HCT116 (cell line): ENCODE measurements at regions not wholly inside any gene's neighbourhood (a gene's known extent, or its start where the extent isn't known, plus 50 kb on each side); places are given as distances from the start of the nearest gene placed in this dataset.
"Not testable (repeated sequence)": the region's sequence is repeated elsewhere in the genome, so short reads cannot be mapped to it uniquely, and the experiment has no call there.

Source experiments
- ATAC-seq: fragments of 200-7000 bp; cut with Tn5 transposase; 2 replicates; pipeline ENCODE4 v1.9.1; 2020; ENCODE audit warnings: mild to moderate bottlenecking, moderate library complexity
- BruUV-seq: library from RNA; stranded (reverse); fragments of 400-500 nt; replicated peaks from 2 replicates; lab custom pipeline; 2021; lab: Mats Ljungman, UMichigan
- CTCF ChIA-PET: fragments of 300-600 bp; sonication (Branson Sonifier 250); formaldehyde crosslinking; loops from one replicate; lab custom pipeline; 2021; ENCODE audit warnings: antibody characterized with exemption; lab: Charles Lee
- POLR2A ChIA-PET: fragments of 300-600, 350-600 bp; sonication (Branson Sonifier 250); formaldehyde crosslinking; loops from one replicate; lab custom pipeline; 2021; ENCODE audit warnings: antibody characterized with exemption; lab: Charles Lee
- RAD21 ChIA-PET, 2 experiments: fragments of 300-600 bp; sonication (Branson Sonifier 250); formaldehyde crosslinking; loops; one replicate each; lab custom pipeline; 2023; ENCODE audit warnings: low total read pairs in 2 of 2; ENCODE audit not compliant: uncharacterized antibody in 2 of 2, unreplicated experiment in 2 of 2, low non-redundant PET in 1 of 2; lab: Charles Lee
- DNase-seq: peaks from one replicate; pipeline ENCODE4 v3.0.0-alpha.2; 2010; ENCODE audit warnings: low read depth, low spot score
- H2AFZ ChIP-seq: fragments of 200-600 bp; shearing (Covaris generic), sonication (generic); 2 replicates; pipeline ENCODE4 v1.6.1; 2017; ENCODE audit warnings: low read depth, mixed run types, mixed read lengths, antibody characterized with exemption, low read length; ENCODE audit not compliant: poor library complexity, severe bottlenecking
- H3K27ac ChIP-seq: 2 replicates; pipeline ENCODE4 v1.5.1; 2012; ENCODE audit warnings: low read depth, low read length
- H3K27me3 ChIP-seq: fragments of 200-600 bp; sonication (generic); 2 replicates; pipeline ENCODE4 v1.6.1; 2016; ENCODE audit warnings: mixed run types, low read length, mixed read lengths; ENCODE audit not compliant: insufficient read depth
- H3K36me3 ChIP-seq, 2 experiments: fragments of 200-500 bp in 1 of 2; fragments of 200-600 bp in 1 of 2; sonication (Bioruptor generic) in 1 of 2; sonication (generic) in 1 of 2; 2 replicates each; pipeline versions ENCODE4 v1.5.1 to v1.6.1; 2014 to 2016; ENCODE audit warnings: low read length in 2 of 2, inconsistent platforms in 1 of 2, mixed read lengths in 1 of 2, mixed run types in 1 of 2; ENCODE audit not compliant: insufficient read depth in 2 of 2, control insufficient read depth in 1 of 2
- H3K4me1 ChIP-seq, 2 experiments: fragments of 200-600 bp in 1 of 2; sonication (generic) in 1 of 2; 2 replicates each; pipeline versions ENCODE4 v1.5.1 to v1.6.1; 2012 to 2017; ENCODE audit warnings: low read length in 2 of 2, inconsistent platforms in 1 of 2, mild to moderate bottlenecking in 1 of 2, mixed read lengths in 1 of 2, mixed run types in 1 of 2, moderate library complexity in 1 of 2; ENCODE audit not compliant: insufficient read depth in 2 of 2, control insufficient read depth in 1 of 2
- H3K4me2 ChIP-seq: fragments of 200-600 bp; sonication (generic); 2 replicates; pipeline ENCODE4 v1.6.1; 2017; ENCODE audit warnings: mixed run types, low read length, mixed read lengths
- H3K4me3 ChIP-seq, 2 experiments: fragments of 200-600 bp in 1 of 2; sonication (generic) in 1 of 2; replicated peaks in 1 of 2; 2 replicates each; pipeline ENCODE4 v1.5.1; 2011 to 2016; ENCODE audit warnings: low read length in 2 of 2, control low read depth in 1 of 2, low read depth in 1 of 2, mild to moderate bottlenecking in 1 of 2, mixed read lengths in 1 of 2, mixed run types in 1 of 2
- H3K79me2 ChIP-seq: fragments of 200-600 bp; sonication (generic); 2 replicates; pipeline ENCODE4 v1.6.1; 2017; ENCODE audit warnings: mild to moderate bottlenecking, mixed run types, low read length, moderate library complexity, mixed read lengths; ENCODE audit not compliant: insufficient read depth
- H3K9ac ChIP-seq: fragments of 200-600 bp; sonication (generic); 2 replicates; pipeline ENCODE4 v1.6.1; 2016; ENCODE audit warnings: low read length, mixed read lengths
- H3K9me2 ChIP-seq: fragments of 200-600 bp; sonication (generic), shearing (Covaris generic); 2 replicates; pipeline ENCODE4 v1.6.1; 2017; ENCODE audit warnings: mixed run types, mild to moderate bottlenecking, moderate library complexity; ENCODE audit not compliant: insufficient read depth
- H3K9me3 ChIP-seq, 2 experiments: fragments of 200-500 bp in 1 of 2; fragments of 200-600 bp in 1 of 2; sonication (Bioruptor generic) in 1 of 2; sonication (generic) in 1 of 2; 2 replicates each; pipeline ENCODE4 v1.6.1; 2014 to 2017; ENCODE audit warnings: low read length in 2 of 2, mixed read lengths in 2 of 2, inconsistent platforms in 1 of 2, low read depth in 1 of 2, mild to moderate bottlenecking in 1 of 2, mixed run types in 1 of 2, moderate library complexity in 1 of 2; ENCODE audit not compliant: control insufficient read depth in 1 of 2, insufficient read depth in 1 of 2
- H4K20me1 ChIP-seq: fragments of 200-600 bp; sonication (generic), shearing (Covaris generic); 2 replicates; pipeline ENCODE4 v1.6.1; 2017; ENCODE audit warnings: mixed run types, mild to moderate bottlenecking, moderate library complexity; ENCODE audit not compliant: insufficient read depth
- CTCF ChIP-seq, 3 experiments: fragments of 200-600 bp in 1 of 3; sonication (generic) in 1 of 3; IDR thresholded peaks in 2 of 3; conservative IDR thresholded peaks in 1 of 3; 2 replicates each; pipeline ENCODE4 v1.5.1; 2012 to 2017; ENCODE audit warnings: low read depth in 2 of 3, low read length in 2 of 3, antibody characterized with exemption in 1 of 3, borderline replicate concordance in 1 of 3, control low read depth in 1 of 3, mild to moderate bottlenecking in 1 of 3, mixed read lengths in 1 of 3, mixed run types in 1 of 3, moderate library complexity in 1 of 3; ENCODE audit not compliant: insufficient read depth in 1 of 3
- EGR1 ChIP-seq: IDR thresholded peaks from 2 replicates; pipeline ENCODE4 v1.6.1; 2012; ENCODE audit warnings: low read depth
- ELF1 ChIP-seq: IDR thresholded peaks from 2 replicates; pipeline ENCODE4 v1.6.1; 2012; ENCODE audit warnings: low read depth, borderline replicate concordance
- EZH2 ChIP-seq: fragments of 200-600 bp; sonication (generic); IDR thresholded peaks from 2 replicates; pipeline ENCODE4 v1.6.1; 2017; ENCODE audit warnings: antibody characterized with exemption, mixed run types
- EZH2phosphoT487 ChIP-seq: fragments of 200-600 bp; IDR thresholded peaks from 2 replicates; pipeline ENCODE4 v1.6.1; 2018; ENCODE audit warnings: antibody characterized with exemption, borderline replicate concordance
- JUND ChIP-seq: IDR thresholded peaks from 2 replicates; pipeline ENCODE4 v1.6.1; 2012
- SIN3A ChIP-seq: IDR thresholded peaks from 2 replicates; pipeline ENCODE4 v1.6.1; 2012; ENCODE audit warnings: low read depth
- SP1 ChIP-seq: IDR thresholded peaks from 2 replicates; pipeline ENCODE4 v1.6.1; 2012; ENCODE audit warnings: low read depth
- YY1 ChIP-seq: IDR thresholded peaks from 2 replicates; pipeline ENCODE4 v1.6.1; 2011; ENCODE audit warnings: low read length, low read depth, moderate library complexity, mild to moderate bottlenecking; ENCODE audit not compliant: insufficient replicate concordance; ENCODE audit errors: extremely low read depth
- ZFX ChIP-seq: fragments of 450-650 bp; IDR thresholded peaks from 2 replicates; pipeline ENCODE4 v1.6.1; 2017
- ZNF274 ChIP-seq: fragments of 200-500 bp; sonication (Bioruptor generic); IDR thresholded peaks from 2 replicates; pipeline ENCODE4 v1.6.1; 2014; ENCODE audit warnings: mild to moderate bottlenecking, low read depth, low read length, inconsistent platforms
- intact Hi-C: fragments of 100-400 bp; cut with micrococcal nuclease; formaldehyde crosslinking; loops from 2 replicates; pipeline ENCODE4 v1.10.0; 2022
- TF ChIP-seq, protein P1 (sequence below): IDR thresholded peaks from 2 replicates; pipeline ENCODE4 v1.6.1; 2012; ENCODE audit warnings: low read depth

- H3K9me2 ChIP-seq: no peaks in the 10 kb centered on the region
- no peak overlapping the region for H3K4me2 ChIP-seq
- no peaks in the 10 kb centered on the region for H3K4me1 ChIP-seq
- BruUV-seq: no TSS peak
- TF ChIP-seq SIN3A (no peak), YY1 (no peak), CTCF (IDR thresholded peaks at IDR 0.05 in 2 of 3, conservative IDR thresholded peaks at IDR 0.05 in 1 of 3; ENCODE audit: borderline replicate concordance in 1 of 3, insufficient read depth in 1 of 3, low read depth in 2 of 3, low read length in 2 of 3) (no peak), ELF1 (no peak), JUND (no peak), SP1 (no peak), EZH2phosphoT487 (no peak), ZNF274 (no peak), ZFX (no peak), EGR1 (no peak), EZH2 (no peak)
- TF ChIP-seq, protein P1, sequence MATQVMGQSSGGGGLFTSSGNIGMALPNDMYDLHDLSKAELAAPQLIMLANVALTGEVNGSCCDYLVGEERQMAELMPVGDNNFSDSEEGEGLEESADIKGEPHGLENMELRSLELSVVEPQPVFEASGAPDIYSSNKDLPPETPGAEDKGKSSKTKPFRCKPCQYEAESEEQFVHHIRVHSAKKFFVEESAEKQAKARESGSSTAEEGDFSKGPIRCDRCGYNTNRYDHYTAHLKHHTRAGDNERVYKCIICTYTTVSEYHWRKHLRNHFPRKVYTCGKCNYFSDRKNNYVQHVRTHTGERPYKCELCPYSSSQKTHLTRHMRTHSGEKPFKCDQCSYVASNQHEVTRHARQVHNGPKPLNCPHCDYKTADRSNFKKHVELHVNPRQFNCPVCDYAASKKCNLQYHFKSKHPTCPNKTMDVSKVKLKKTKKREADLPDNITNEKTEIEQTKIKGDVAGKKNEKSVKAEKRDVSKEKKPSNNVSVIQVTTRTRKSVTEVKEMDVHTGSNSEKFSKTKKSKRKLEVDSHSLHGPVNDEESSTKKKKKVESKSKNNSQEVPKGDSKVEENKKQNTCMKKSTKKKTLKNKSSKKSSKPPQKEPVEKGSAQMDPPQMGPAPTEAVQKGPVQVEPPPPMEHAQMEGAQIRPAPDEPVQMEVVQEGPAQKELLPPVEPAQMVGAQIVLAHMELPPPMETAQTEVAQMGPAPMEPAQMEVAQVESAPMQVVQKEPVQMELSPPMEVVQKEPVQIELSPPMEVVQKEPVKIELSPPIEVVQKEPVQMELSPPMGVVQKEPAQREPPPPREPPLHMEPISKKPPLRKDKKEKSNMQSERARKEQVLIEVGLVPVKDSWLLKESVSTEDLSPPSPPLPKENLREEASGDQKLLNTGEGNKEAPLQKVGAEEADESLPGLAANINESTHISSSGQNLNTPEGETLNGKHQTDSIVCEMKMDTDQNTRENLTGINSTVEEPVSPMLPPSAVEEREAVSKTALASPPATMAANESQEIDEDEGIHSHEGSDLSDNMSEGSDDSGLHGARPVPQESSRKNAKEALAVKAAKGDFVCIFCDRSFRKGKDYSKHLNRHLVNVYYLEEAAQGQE: no peak
- TF ChIP-seq, all 23 proteins: peak for 0
- no peak overlapping the region for H3K27ac ChIP-seq
- ATAC-seq (no peak), DNase-seq (no peak)
- H3K36me3 ChIP-seq: no peaks in the 10 kb centered on the region
- no peak overlapping the region for H3K9ac ChIP-seq
- ChIA-PET RAD21 (no interaction called here), CTCF (no interaction called here), POLR2A (no interaction called here)
- H3K27me3 ChIP-seq: no peaks in the 10 kb centered on the region
- H4K20me1 ChIP-seq: no peaks in the 10 kb centered on the region
- intact Hi-C loops: no loop called here
- no peaks in the 10 kb centered on the region for H3K9me3 ChIP-seq
- H3K4me3 ChIP-seq: no peak overlapping the region
- H2AFZ ChIP-seq: no peak overlapping the region
- H3K79me2 ChIP-seq: no peaks in the 10 kb centered on the region
Observed at GRCh38 chr5:97576956-97577355, 393.9 kb upstream of the RIOK2 start.

DNA sequence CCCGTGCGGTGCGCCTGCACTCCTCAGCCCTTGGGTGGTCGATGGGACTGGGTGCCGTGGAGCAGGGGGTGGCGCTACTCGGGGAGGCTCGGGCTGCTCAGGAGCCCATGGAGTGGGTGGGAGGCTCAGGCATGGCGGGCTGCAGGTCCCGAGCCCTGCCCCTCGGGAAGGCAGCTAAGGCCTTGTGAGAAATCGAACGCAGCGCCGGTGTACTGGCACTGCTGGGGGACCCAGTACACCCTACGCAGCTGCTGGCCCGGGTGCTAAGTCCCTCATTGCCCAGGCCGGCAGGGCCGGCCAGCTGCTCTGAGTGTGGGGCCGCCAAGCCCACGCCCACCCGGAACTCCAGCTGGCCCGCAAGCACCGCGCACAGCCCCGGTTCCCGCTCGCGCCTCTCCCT lies 396.9 kb upstream of the RIOK2 start:
- RAD21 ChIA-PET, H3K4me3 ChIP-seq: not testable (repeated sequence)

More for the DNA sequence above, 396.9 kb upstream of the RIOK2 start:
- H3K4me2 ChIP-seq, H3K27ac ChIP-seq, H2AFZ ChIP-seq, H3K9me3 ChIP-seq, H3K36me3 ChIP-seq, BruUV-seq, H3K4me1 ChIP-seq, H3K27me3 ChIP-seq, H3K9me2 ChIP-seq, ATAC-seq, CTCF ChIA-PET, POLR2A ChIA-PET, H4K20me1 ChIP-seq, H3K79me2 ChIP-seq, H3K9ac ChIP-seq, DNase-seq, intact Hi-C loops: not testable (repeated sequence)
